ENCODE measurements at regions not wholly inside any gene's neighbourhood (a gene's known extent, or its start where the extent isn't known, plus 50 kb on each side); places are given as distances from the start of the nearest gene placed in this dataset.

DNA sequence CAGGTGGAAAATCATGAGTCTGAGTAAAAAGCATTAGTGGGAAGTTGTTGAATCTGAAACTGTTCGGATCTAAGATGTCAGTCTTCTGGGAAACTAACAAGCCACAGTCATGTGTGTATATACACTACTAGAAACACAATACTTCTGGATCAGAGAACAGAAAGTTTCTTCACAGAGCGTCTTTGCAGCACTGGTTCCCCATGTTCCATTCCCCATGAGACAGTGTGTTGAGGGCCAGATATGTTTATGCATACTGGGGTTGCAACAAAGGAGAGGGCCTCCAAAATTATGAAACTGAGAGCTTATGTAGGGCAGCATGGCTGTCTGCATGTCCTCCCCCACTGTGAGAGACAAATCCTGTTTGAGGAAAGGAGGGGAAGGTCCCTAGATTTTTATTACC lies 295.0 kb upstream of the NAV3 start:
- DNase-seq (no peak), ATAC-seq (no peak)
- no peak overlapping the region for H3K27ac ChIP-seq
- no peaks in the 10 kb centered on the region for H3K27me3 ChIP-seq (ENCODE audit: low read depth)
- no peak overlapping the region for H3K4me3 ChIP-seq
- no peaks in the 10 kb centered on the region for H3K36me3 ChIP-seq
- intact Hi-C loops (cut with DNase I) = no loop called here
- H3K4me1 ChIP-seq = no peaks in the 10 kb centered on the region
- H3K9me3 ChIP-seq = no peaks in the 10 kb centered on the region
- TF ChIP-seq, protein P1, sequence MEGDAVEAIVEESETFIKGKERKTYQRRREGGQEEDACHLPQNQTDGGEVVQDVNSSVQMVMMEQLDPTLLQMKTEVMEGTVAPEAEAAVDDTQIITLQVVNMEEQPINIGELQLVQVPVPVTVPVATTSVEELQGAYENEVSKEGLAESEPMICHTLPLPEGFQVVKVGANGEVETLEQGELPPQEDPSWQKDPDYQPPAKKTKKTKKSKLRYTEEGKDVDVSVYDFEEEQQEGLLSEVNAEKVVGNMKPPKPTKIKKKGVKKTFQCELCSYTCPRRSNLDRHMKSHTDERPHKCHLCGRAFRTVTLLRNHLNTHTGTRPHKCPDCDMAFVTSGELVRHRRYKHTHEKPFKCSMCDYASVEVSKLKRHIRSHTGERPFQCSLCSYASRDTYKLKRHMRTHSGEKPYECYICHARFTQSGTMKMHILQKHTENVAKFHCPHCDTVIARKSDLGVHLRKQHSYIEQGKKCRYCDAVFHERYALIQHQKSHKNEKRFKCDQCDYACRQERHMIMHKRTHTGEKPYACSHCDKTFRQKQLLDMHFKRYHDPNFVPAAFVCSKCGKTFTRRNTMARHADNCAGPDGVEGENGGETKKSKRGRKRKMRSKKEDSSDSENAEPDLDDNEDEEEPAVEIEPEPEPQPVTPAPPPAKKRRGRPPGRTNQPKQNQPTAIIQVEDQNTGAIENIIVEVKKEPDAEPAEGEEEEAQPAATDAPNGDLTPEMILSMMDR (IDR thresholded peaks at IDR 0.05) = no peak

DNA sequence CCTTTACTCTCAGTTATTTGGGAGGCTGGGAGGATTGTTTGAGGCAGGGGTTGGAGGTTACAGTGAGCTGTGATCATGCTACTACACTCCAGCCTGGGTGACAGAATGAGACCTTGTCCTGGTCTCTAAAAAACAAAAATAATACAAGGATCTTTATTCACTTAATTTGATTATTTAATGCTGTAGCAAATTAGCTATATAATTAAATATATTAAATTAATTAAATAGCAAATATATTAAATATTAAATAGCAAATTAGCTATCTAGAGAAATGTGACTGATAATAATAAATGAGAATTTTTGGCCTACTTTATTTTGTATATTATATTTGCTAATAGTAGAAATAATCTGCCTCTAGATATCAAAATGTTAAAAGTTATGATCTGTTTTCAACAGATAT lies 298.8 kb upstream of the NAV3 start:
- Histone ChIP-seq H3K27ac (no peak overlapping the region), H3K27me3 (ENCODE audit: low read depth) (no peaks in the 10 kb centered on the region), H3K9me3 (peaks cover 9% of the 10 kb centered on the region), H3K4me1 (no peaks in the 10 kb centered on the region), H3K4me3 (no peak overlapping the region), H3K36me3 (no peaks in the 10 kb centered on the region)
- TF ChIP-seq, protein P1 (IDR thresholded peaks at IDR 0.05) = no peak
- DNase-seq (no peak), ATAC-seq (no peak)
- intact Hi-C loops (cut with DNase I) = no loop called here

DNA sequence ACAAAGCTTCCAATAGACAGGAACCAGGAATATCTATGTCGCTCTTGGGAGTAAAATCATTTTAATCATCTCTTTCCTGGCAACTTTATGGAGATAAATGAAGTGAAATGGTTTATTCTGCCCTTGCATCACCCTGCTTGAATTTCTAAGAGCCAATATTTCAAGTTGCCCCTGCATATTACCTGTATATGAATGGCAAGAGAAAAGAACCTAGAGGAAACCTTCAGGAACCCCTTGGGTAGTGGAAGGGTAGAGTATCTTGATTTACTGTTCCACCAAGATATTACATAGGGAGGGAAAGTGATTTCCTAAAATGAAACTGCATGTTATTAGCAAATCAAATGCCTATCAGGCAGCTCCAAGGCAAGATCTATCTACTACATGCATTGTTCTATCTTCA lies 308.4 kb upstream of the NAV3 start:
- intact Hi-C loops (cut with DNase I) = no loop called here
- TF ChIP-seq, protein P1 (IDR thresholded peaks at IDR 0.05) = no peak
- Histone ChIP-seq H3K4me3 (no peak overlapping the region), H3K9me3 (no peaks in the 10 kb centered on the region), H3K36me3 (no peaks in the 10 kb centered on the region), H3K27me3 (ENCODE audit: low read depth) (no peaks in the 10 kb centered on the region), H3K4me1 (no peaks in the 10 kb centered on the region), H3K27ac (no peak overlapping the region)
- ATAC-seq (no peak), DNase-seq (no peak)

DNA sequence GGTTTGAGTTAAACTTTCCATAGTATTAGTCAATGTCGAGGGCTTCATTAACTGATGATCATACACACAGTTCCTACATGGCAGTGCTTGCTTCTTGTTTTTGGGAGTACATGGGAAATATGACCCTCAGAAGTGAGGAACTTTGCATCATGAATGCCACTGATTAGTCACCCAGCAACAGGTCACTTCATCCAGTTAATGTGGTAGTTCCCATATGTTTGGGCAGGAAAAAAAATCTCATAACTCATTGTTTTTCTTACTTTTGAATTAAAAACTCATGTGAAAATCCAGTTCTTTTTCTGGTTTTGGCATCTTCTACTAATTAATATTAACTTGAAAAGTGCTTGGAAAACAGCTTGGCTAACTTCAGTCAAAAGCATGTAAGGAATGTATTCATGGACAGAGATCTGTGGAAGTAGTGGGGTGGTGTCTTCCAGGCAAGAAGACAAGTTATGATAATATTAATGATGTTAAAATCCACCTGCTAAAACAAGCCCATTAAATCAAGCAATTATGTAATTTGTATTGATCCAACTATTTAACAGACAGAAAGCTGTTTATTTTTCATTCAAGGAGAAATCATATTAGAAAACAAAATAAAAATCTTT lies 309.1 kb upstream of the NAV3 start:
- Histone ChIP-seq H3K4me1 (no peaks in the 10 kb centered on the region), H3K27ac (no peak overlapping the region), H3K27me3 (ENCODE audit: low read depth) (no peaks in the 10 kb centered on the region), H3K36me3 (no peaks in the 10 kb centered on the region), H3K9me3 (no peaks in the 10 kb centered on the region), H3K4me3 (no peak overlapping the region)
- intact Hi-C loops (cut with DNase I) = no loop called here
- ATAC-seq = no peak
- TF ChIP-seq, protein P1 (IDR thresholded peaks at IDR 0.05) = no peak
- DNase-seq = no peak

DNA sequence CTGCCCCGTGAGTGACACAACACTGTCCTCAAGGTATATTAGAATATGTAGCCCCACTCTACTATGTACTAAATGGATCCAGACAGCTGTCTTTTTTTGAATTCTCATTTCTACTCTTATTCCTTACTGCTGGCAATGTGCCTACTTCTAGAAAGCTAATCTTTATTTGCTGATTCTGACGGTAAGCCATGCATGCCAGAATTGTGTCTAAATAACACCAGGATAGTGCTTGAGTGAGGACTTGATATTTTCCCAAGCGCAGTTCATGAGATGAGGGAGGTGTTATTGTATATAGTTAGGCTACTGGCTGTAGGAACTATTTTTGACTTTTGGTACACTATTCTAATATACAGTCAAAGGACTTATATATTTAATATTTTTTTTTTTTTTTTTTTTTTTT lies 316.2 kb upstream of the NAV3 start:
- ATAC-seq (no peak), DNase-seq (no peak)
- TF ChIP-seq, protein P1 (IDR thresholded peaks at IDR 0.05) = no peak
- H3K4me3 ChIP-seq = no peak overlapping the region
- H3K27me3 ChIP-seq (ENCODE audit: low read depth) = no peaks in the 10 kb centered on the region
- no peaks in the 10 kb centered on the region for H3K9me3 ChIP-seq
- no peaks in the 10 kb centered on the region for H3K36me3 ChIP-seq
- no peaks in the 10 kb centered on the region for H3K4me1 ChIP-seq
- intact Hi-C loops (cut with DNase I) = no loop called here
- H3K27ac ChIP-seq = no peak overlapping the region

DNA sequence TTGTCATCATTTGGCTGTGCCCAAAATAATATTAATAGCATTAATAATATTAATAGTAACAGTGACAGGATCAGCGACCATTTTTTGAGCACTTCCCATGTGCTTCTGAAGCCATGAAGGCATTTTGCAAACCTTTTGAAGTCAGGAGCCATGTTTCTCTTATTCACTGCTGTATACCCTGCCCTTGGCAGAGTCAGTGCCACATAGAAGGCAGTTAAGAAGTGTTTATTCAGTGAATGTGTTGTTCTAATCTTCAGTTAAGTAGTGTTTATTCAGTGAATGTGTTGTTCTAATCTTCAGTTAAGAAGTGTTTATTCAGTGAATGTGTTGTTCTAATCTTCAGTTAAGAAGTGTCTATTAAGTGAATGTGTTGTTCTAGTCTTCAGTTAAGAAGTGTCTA lies 319.7 kb upstream of the NAV3 start:
- intact Hi-C loops (cut with DNase I) = no loop called here
- ATAC-seq (peak; percentile 50 to 61), DNase-seq (no peak)
- Histone ChIP-seq H3K4me1 (no peaks in the 10 kb centered on the region), H3K27me3 (ENCODE audit: low read depth) (no peaks in the 10 kb centered on the region), H3K9me3 (no peaks in the 10 kb centered on the region), H3K4me3 (no peak overlapping the region), H3K27ac (no peak overlapping the region), H3K36me3 (no peaks in the 10 kb centered on the region)
- TF ChIP-seq, protein P1 (IDR thresholded peaks at IDR 0.05) = no peak

Data from lower lobe of right lung (tissue), 2 donors.